Effector memory CD8-positive, alpha-beta T cell (primary cell): ENCODE measurements at regions not wholly inside any gene's neighbourhood (a gene's known extent, or its start where the extent isn't known, plus 50 kb on each side); places are given as distances from the start of the nearest gene placed in this dataset.

Experiments
- ATAC-seq: fragments of 150-1000 bp; cut with Tn5 transposase; replicated peaks from 2 replicates; pipeline ENCODE4 v1.10.0; 2021; ENCODE audit warnings: mild to moderate bottlenecking, moderate library complexity
- DNase-seq, 3 experiments: peaks; one replicate each; pipeline ENCODE4 v3.0.0; 2021
- H3K27ac Mint-ChIP-seq, 2 donors: one replicate each; pipeline ENCODE4 v1.8.0; 2022; ENCODE audit warnings: mild to moderate bottlenecking in 2 of 2, mixed read lengths in 2 of 2, moderate library complexity in 2 of 2
- H3K27me3 Mint-ChIP-seq, 2 donors: one replicate each; pipeline ENCODE4 v1.8.0; 2022; ENCODE audit warnings: mixed read lengths in 2 of 2
- H3K36me3 Mint-ChIP-seq: one replicate; pipeline ENCODE4 v1.8.0; 2022; ENCODE audit warnings: mild to moderate bottlenecking, moderate library complexity, mixed read lengths; ENCODE audit not compliant: insufficient read depth
- H3K4me1 Mint-ChIP-seq, 2 donors: one replicate each; pipeline ENCODE4 v1.8.0; 2022; ENCODE audit warnings: low read depth in 2 of 2, mixed read lengths in 2 of 2
- H3K4me3 Mint-ChIP-seq, 2 donors: one replicate each; pipeline ENCODE4 v1.8.0; 2022; ENCODE audit warnings: mild to moderate bottlenecking in 2 of 2, mixed read lengths in 2 of 2, moderate library complexity in 2 of 2
- H3K9me3 Mint-ChIP-seq, 2 donors: one replicate each; pipeline ENCODE4 v1.8.0; 2022; ENCODE audit warnings: mixed read lengths in 2 of 2

- H3K9me3 Mint-ChIP-seq, result peaks cover 0 to 3% of the 10 kb centered on the region in 2 donors
- no peak overlapping the region for H3K4me3 Mint-ChIP-seq
- no peaks in the 10 kb centered on the region for H3K4me1 Mint-ChIP-seq
- DNase-seq, result no peak
- no peaks in the 10 kb centered on the region for H3K36me3 Mint-ChIP-seq
- ATAC-seq, result no peak
- H3K27me3 Mint-ChIP-seq, result no peaks in the 10 kb centered on the region
- no peak overlapping the region for H3K27ac Mint-ChIP-seq
Observed at GRCh38 chr5:89297066-89297465, 414.1 kb upstream of the MEF2C start.

GRCh38 chr5:89293810-89294209, 410.8 kb upstream of the MEF2C start:
- H3K4me1 Mint-ChIP-seq, result no peaks in the 10 kb centered on the region

DNA sequence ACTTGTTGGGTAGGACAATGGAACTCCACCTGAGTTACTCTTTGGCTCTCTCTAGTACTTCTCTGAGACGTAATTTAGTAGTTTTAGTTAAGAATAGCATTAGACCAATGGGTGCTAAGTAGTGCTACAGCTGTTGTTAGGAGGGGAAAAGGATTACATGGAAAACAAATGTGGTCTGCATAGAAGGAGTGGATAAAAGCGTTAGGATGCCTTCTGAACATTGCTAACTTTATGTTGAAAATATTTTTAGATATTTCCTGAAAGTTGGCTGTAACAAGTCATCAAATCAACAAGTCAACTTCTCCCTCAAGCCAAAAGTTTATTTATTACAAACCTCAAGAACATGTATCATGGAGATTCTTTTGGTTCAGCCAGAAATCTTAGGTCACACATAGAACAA, 409.5 kb upstream of the MEF2C start:
- no peaks in the 10 kb centered on the region for H3K4me1 Mint-ChIP-seq
- no peak overlapping the region for H3K27ac Mint-ChIP-seq
- ATAC-seq (no peak), DNase-seq (no peak)
- H3K36me3 Mint-ChIP-seq, result no peaks in the 10 kb centered on the region
- no peaks in the 10 kb centered on the region for H3K27me3 Mint-ChIP-seq
- H3K4me3 Mint-ChIP-seq, result no peak overlapping the region
- H3K9me3 Mint-ChIP-seq, result peaks cover 0 to 1% of the 10 kb centered on the region in 2 donors

More at GRCh38 chr5:89293810-89294209, 410.8 kb upstream of the MEF2C start:
- DNase-seq (no peak), ATAC-seq (no peak)
- no peak overlapping the region for H3K4me3 Mint-ChIP-seq
- H3K36me3 Mint-ChIP-seq, result no peaks in the 10 kb centered on the region
- H3K9me3 Mint-ChIP-seq, result peaks cover 0 to 1% of the 10 kb centered on the region in 2 donors
- H3K27me3 Mint-ChIP-seq, result no peaks in the 10 kb centered on the region
- H3K27ac Mint-ChIP-seq, result no peak overlapping the region

GRCh38 chr5:89289604-89290003, 406.6 kb upstream of the MEF2C start:
- no peak for ATAC-seq
- no peak for DNase-seq
- H3K27ac Mint-ChIP-seq, result no peak overlapping the region
- no peak overlapping the region for H3K4me3 Mint-ChIP-seq
- no peaks in the 10 kb centered on the region for H3K4me1 Mint-ChIP-seq
- no peaks in the 10 kb centered on the region for H3K36me3 Mint-ChIP-seq
- no peaks in the 10 kb centered on the region for H3K27me3 Mint-ChIP-seq
- H3K9me3 Mint-ChIP-seq, result peaks cover 0 to 4% of the 10 kb centered on the region in 2 donors

DNA sequence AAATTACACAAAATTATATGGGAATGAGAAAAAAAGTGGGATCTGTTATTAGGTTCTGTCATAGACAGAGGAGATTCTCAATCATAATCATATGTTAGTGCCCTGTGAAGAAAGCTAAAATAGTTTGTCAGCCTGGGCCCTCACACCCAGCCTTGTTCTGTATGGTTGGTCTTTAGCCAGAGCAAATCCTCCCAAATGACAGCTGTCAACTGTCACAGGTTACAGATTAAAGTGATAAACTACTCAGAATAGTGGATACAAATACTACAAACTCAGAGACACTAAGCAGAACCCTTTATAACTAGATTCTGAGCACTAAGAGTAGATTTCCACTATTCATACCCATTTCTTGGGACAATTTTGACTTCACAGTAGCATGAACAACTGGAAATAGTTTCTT, 405.0 kb upstream of the MEF2C start:
- H3K4me1 Mint-ChIP-seq, result no peaks in the 10 kb centered on the region
- H3K27me3 Mint-ChIP-seq, result no peaks in the 10 kb centered on the region
- H3K27ac Mint-ChIP-seq, result no peak overlapping the region
- DNase-seq, result no peak
- H3K4me3 Mint-ChIP-seq, result no peak overlapping the region
- H3K36me3 Mint-ChIP-seq, result no peaks in the 10 kb centered on the region
- H3K9me3 Mint-ChIP-seq, result peaks cover 0 to 6% of the 10 kb centered on the region in 2 donors
- ATAC-seq, result no peak

DNA sequence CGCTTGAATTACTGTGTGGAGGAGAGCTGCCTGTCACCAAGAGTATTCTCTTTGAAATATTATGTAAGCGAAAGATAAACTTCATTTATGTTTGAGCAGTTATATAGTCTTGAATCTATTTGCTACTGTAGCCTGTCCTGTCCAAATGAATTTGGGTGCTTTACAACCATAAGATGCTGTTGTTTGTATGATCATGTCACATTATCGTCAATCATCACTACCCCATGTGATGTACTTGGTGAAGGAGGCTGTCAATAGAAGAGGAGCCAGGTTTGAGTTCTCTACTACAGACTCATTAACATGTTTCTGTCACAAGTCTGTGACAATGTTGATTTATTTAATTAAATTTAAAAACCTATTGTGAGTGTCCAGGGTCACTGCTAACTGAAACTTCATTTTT, 403.3 kb upstream of the MEF2C start:
- no peak overlapping the region for H3K27ac Mint-ChIP-seq

GRCh38 chr5:89283728-89284493, 400.9 kb upstream of the MEF2C start:
- ATAC-seq (no peak), DNase-seq (no peak)
- Mint-ChIP-seq H3K9me3 (peaks cover 0 to 6% of the 10 kb centered on the region in 2 donors), H3K27me3 (no peaks in the 10 kb centered on the region), H3K27ac (no peak overlapping the region), H3K36me3 (no peaks in the 10 kb centered on the region), H3K4me3 (no peak overlapping the region), H3K4me1 (no peaks in the 10 kb centered on the region)

More for the DNA sequence above, 403.3 kb upstream of the MEF2C start:
- H3K4me3 Mint-ChIP-seq, result no peak overlapping the region
- peaks cover 0 to 7% of the 10 kb centered on the region in 2 donors for H3K9me3 Mint-ChIP-seq
- no peaks in the 10 kb centered on the region for H3K27me3 Mint-ChIP-seq
- H3K36me3 Mint-ChIP-seq, result no peaks in the 10 kb centered on the region
- no peaks in the 10 kb centered on the region for H3K4me1 Mint-ChIP-seq
- ATAC-seq (no peak), DNase-seq (no peak)

- Mint-ChIP-seq H3K4me1 (no peaks in the 10 kb centered on the region), H3K36me3 (no peaks in the 10 kb centered on the region), H3K27ac (no peak overlapping the region), H3K27me3 (no peaks in the 10 kb centered on the region), H3K4me3 (no peak overlapping the region), H3K9me3 (peaks cover 0 to 8% of the 10 kb centered on the region in 2 donors)
- ATAC-seq (no peak), DNase-seq (no peak)
Observed at GRCh38 chr5:89282554-89283510, 399.8 kb upstream of the MEF2C start.

DNA sequence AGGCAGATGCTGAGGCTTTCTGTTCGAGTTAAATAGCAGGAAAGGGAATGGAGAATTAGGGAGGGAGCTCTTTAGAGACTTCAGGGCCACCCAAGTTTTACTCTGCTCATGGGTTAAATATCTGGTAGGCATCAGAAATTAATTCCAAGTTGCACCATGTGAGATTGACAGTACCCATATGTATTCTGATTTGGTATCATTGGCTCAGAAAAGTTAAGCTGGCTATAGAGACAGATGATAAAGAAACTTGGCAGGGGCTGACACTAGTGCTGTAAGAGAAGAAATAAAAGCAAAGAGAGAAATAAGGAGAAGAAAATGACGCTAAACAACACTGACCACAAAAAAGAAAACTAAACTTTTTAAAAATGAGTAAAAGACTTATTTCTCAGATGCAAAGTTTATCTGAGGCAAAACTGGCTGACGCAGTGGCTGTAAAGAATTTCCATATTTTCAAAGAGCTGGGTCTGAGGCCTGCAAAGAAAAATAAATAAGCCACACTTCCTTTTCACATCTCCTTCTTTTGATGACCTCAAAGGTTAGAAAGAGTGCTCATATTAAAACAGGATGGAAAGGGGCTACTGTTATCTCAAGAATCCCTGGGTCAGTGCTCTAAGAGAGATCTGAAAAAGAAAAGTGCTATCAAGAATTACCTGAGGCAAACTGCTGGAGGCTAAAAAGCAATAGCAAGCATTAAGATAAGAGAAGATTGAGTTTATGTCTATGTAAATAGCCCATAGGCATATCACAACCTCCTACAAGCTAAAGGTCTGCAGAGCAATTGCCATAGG, 399.0 kb upstream of the MEF2C start:
- ATAC-seq, result no peak
- Mint-ChIP-seq H3K27me3 (no peaks in the 10 kb centered on the region), H3K36me3 (no peaks in the 10 kb centered on the region)

DNA sequence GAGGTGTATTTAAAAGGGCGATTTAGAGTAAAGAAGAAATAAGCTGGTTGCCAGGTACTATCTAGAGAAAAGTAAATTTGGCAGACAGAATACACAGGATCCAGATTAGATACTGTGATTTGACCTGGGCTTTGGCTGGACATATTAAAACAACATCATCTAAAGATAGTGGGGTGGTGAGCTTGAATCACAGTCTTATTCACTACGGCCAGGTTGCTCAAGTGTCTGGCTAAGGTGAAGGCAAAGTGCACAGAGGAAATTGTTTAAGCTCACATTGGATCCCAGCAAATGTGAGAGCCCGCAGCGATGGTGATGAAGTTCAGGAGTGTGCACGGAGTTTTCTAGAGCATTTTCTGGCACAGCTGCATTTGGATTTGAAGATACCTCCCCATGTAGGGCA, 398.2 kb upstream of the MEF2C start:
- ATAC-seq, result no peak

More for the DNA sequence above, 399.0 kb upstream of the MEF2C start:
- H3K4me3 Mint-ChIP-seq, result no peak overlapping the region
- peaks cover 0 to 11% of the 10 kb centered on the region in 2 donors for H3K9me3 Mint-ChIP-seq
- H3K4me1 Mint-ChIP-seq, result no peaks in the 10 kb centered on the region
- no peak overlapping the region for H3K27ac Mint-ChIP-seq
- DNase-seq, result no peak

DNA sequence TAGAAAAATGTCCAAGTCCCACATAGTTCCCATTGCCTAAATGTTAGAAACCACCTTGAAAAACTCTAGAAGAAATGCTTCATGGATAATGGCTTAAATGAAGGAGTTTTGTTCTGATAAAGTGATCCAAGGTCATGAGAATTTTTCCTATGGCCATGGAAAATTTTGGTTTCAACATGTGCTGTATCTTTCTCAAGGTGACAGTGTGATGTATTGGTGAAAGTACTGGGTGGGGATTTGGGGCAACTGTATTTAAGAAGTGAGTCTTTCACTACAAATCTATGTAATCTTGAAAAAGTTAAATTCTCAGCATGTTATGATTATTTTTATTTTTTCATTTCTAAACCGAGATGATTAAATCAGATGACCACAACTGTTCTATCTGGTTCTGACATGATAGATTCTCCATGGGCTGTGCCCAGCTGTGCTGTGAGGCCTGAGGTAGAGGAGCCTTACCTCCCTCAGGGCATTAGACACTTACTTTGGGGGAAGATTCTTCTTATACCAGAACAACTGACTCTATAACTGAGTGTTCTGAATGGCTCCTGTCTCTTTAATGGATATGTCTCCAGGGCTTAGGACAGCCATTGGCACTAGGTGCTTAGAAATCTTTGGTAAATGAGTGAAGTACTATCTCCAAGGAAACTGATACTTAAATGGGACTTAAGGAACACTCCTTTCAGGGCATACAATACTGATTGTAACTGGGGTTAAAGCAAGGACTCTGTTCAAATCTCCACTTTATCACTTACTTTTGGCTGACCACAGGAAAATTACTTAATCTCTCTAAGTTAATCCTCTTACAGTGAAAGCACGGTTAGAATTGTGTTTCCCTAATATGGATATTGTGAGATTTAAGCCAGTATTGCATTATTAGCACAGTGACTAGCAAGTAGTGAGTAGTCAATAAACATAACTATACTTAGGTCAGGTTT, 397.4 kb upstream of the MEF2C start:
- ATAC-seq (no peak), DNase-seq (no peak)
- Mint-ChIP-seq H3K4me1 (no peaks in the 10 kb centered on the region), H3K27me3 (no peaks in the 10 kb centered on the region), H3K27ac (no peak overlapping the region), H3K4me3 (no peak overlapping the region), H3K9me3 (peaks cover 5 to 17% of the 10 kb centered on the region in 2 donors), H3K36me3 (no peaks in the 10 kb centered on the region)

More for the DNA sequence above, 398.2 kb upstream of the MEF2C start:
- no peak overlapping the region for H3K4me3 Mint-ChIP-seq
- no peak for DNase-seq
- no peaks in the 10 kb centered on the region for H3K36me3 Mint-ChIP-seq
- H3K9me3 Mint-ChIP-seq, result peaks cover 4 to 14% of the 10 kb centered on the region in 2 donors
- H3K27me3 Mint-ChIP-seq, result no peaks in the 10 kb centered on the region
- no peaks in the 10 kb centered on the region for H3K4me1 Mint-ChIP-seq
- H3K27ac Mint-ChIP-seq, result no peak overlapping the region

GRCh38 chr5:89279391-89280036, 396.5 kb upstream of the MEF2C start:
- ATAC-seq (no peak), DNase-seq (no peak)

More at GRCh38 chr5:89279391-89280036, 396.5 kb upstream of the MEF2C start:
- no peaks in the 10 kb centered on the region for H3K4me1 Mint-ChIP-seq
- H3K27ac Mint-ChIP-seq, result no peak overlapping the region
- H3K27me3 Mint-ChIP-seq, result no peaks in the 10 kb centered on the region
- no peak overlapping the region for H3K4me3 Mint-ChIP-seq
- peaks cover 11 to 14% of the 10 kb centered on the region in 2 donors for H3K9me3 Mint-ChIP-seq
- no peaks in the 10 kb centered on the region for H3K36me3 Mint-ChIP-seq
